Suprapubic skin (tissue), 4 donors: ENCODE measurements at regions not wholly inside any gene's neighbourhood (a gene's known extent, or its start where the extent isn't known, plus 50 kb on each side); places are given as distances from the start of the nearest gene placed in this dataset.

Experiments
- DNase-seq, 2 donors: peaks; one replicate each; pipeline ENCODE4 v3.0.0-alpha.2; 2019; ENCODE audit warnings: low spot score in 2 of 2
- H3K27ac ChIP-seq: fragments of 200-600 bp; sonication (generic); one replicate; pipeline ENCODE4 v1.5.1; 2019
- H3K27me3 ChIP-seq: fragments of 200-600 bp; sonication (generic); one replicate; pipeline ENCODE4 v1.5.1; 2019
- H3K36me3 ChIP-seq: fragments of 200-600 bp; sonication (generic); one replicate; pipeline ENCODE4 v1.5.1; 2019
- H3K4me1 ChIP-seq: fragments of 200-600 bp; sonication (generic); one replicate; pipeline ENCODE4 v1.5.1; 2019
- H3K4me3 ChIP-seq: fragments of 200-600 bp; sonication (generic); one replicate; pipeline ENCODE4 v1.5.1; 2019; ENCODE audit warnings: mild to moderate bottlenecking
- H3K9me3 ChIP-seq: fragments of 200-600 bp; sonication (generic); one replicate; pipeline ENCODE4 v1.5.1; 2019
- EP300 ChIP-seq: sonication (generic); formaldehyde crosslinking; IDR thresholded peaks from one replicate; pipeline ENCODE4 v1.6.1; 2017; ENCODE audit warnings: antibody characterized with exemption
- POLR2A ChIP-seq, 2 donors: fragments of 450-650 bp; IDR thresholded peaks; one replicate each; pipeline ENCODE4 v1.6.1; 2017; ENCODE audit warnings: antibody characterized with exemption in 2 of 2, mild to moderate bottlenecking in 2 of 2, moderate library complexity in 2 of 2
- POLR2AphosphoS5 ChIP-seq, 3 donors: sonication (generic); formaldehyde crosslinking; IDR thresholded peaks; one replicate each; pipeline ENCODE4 v1.6.1; 2017; ENCODE audit warnings: antibody characterized with exemption in 3 of 3
- WGBS: methylation state at CpG from one replicate; pipeline ENCODE4 v1.1.5; 2018; 5-methylcytosine and 5-hydroxymethylcytosine counted together
- TF ChIP-seq, protein P1 (sequence below), 2 donors: fragments of 200-600 bp in 1 of 2; fragments of 450-650 bp in 1 of 2; sonication (generic) in 1 of 2; IDR thresholded peaks; one replicate each; pipeline ENCODE4 v1.5.1; 2016 to 2019; ENCODE audit warnings: antibody characterized with exemption in 2 of 2, mild to moderate bottlenecking in 1 of 2, moderate library complexity in 1 of 2

DNA sequence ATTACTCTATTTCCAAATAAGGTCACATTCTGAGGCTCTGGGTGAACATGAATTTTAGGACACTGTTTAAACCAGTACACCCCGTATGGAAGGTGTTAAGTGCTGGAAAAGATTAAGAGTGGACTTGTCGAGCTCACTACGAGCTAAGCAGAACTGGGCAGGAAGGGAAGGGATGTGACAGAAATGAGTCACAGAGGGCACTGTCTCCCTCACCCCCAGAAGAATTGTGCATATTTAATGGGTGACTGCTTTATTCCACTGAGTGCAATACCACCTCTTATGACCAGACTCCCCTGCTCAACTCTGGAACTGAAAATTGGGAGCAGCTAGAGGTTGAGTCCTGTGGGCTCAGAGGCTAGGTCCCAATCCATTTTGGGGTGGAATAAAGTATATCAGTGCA, 187.4 kb upstream of the RPS6KA3 start:
- H3K27me3 ChIP-seq = no peaks in the 10 kb centered on the region
- no peaks in the 10 kb centered on the region for H3K9me3 ChIP-seq
- no peak overlapping the region for H3K27ac ChIP-seq
- no peak for DNase-seq
- WGBS = 67% methylated on average over 3 of the region's 3 CpGs
- H3K4me1 ChIP-seq = no peaks in the 10 kb centered on the region
- H3K36me3 ChIP-seq = no peaks in the 10 kb centered on the region
- H3K4me3 ChIP-seq = no peak overlapping the region
- no peak for TF ChIP-seq EP300
- TF ChIP-seq POLR2AphosphoS5 (IDR thresholded peaks at IDR 0.05) = no peak
- TF ChIP-seq, protein P1, sequence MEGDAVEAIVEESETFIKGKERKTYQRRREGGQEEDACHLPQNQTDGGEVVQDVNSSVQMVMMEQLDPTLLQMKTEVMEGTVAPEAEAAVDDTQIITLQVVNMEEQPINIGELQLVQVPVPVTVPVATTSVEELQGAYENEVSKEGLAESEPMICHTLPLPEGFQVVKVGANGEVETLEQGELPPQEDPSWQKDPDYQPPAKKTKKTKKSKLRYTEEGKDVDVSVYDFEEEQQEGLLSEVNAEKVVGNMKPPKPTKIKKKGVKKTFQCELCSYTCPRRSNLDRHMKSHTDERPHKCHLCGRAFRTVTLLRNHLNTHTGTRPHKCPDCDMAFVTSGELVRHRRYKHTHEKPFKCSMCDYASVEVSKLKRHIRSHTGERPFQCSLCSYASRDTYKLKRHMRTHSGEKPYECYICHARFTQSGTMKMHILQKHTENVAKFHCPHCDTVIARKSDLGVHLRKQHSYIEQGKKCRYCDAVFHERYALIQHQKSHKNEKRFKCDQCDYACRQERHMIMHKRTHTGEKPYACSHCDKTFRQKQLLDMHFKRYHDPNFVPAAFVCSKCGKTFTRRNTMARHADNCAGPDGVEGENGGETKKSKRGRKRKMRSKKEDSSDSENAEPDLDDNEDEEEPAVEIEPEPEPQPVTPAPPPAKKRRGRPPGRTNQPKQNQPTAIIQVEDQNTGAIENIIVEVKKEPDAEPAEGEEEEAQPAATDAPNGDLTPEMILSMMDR (IDR thresholded peaks at IDR 0.05) = no peak
- TF ChIP-seq POLR2A (IDR thresholded peaks at IDR 0.05) = no peak

DNA sequence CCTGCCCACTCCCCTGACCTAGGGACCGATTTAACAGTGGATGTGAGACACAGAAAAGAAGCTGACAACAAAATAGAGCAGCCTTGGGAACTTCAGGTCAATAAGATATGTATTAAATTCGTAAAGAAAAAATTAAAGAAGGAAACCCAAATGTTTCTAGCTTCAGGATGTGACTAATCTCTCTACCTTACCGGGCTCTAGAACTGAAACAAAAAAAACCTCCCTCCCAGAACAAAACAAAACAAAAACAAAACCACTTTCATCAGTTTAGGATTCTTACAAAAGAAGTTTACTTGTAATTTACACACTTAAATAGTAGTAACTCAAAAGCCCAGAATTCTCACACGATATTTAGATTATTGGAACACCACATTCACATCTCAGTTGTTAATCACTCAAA, 185.8 kb upstream of the RPS6KA3 start:
- no peaks in the 10 kb centered on the region for H3K36me3 ChIP-seq
- no peaks in the 10 kb centered on the region for H3K27me3 ChIP-seq
- no peaks in the 10 kb centered on the region for H3K9me3 ChIP-seq
- TF ChIP-seq POLR2AphosphoS5 (IDR thresholded peaks at IDR 0.05) (no peak), POLR2A (IDR thresholded peaks at IDR 0.05) (no peak), EP300 (no peak)
- TF ChIP-seq, protein P1 (IDR thresholded peaks at IDR 0.05) = no peak
- H3K4me3 ChIP-seq = no peak overlapping the region
- 56% methylated on average over 4 of the region's 4 CpGs for WGBS
- no peaks in the 10 kb centered on the region for H3K4me1 ChIP-seq
- no peak overlapping the region for H3K27ac ChIP-seq
- no peak for DNase-seq

DNA sequence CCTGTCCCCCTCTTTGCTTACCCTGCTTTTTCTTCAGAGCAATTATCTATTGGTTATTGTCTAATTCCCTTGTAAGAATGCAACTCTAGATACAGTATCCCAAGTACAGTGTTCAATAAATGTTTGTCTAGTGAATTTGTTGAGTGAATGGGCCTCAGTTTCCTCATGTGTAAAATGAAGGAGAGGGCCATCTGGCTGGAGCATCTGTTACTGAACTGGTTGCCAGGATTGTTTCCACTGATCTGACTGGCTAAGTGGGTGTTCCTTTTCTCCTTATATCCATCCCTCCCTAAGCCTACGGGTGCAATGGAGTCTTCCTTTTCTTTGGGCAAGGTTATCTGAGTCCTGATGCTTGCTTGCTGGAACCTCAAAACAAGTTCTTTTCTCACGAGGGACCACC, 185.2 kb upstream of the RPS6KA3 start:
- TF ChIP-seq EP300 (no peak), POLR2A (IDR thresholded peaks at IDR 0.05) (no peak), POLR2AphosphoS5 (IDR thresholded peaks at IDR 0.05) (no peak)
- TF ChIP-seq, protein P1 (IDR thresholded peaks at IDR 0.05) = no peak
- H3K27ac ChIP-seq = no peak overlapping the region
- DNase-seq = no peak
- no peak overlapping the region for H3K4me3 ChIP-seq
- WGBS = 78% methylated on average over 2 of the region's 2 CpGs
- no peaks in the 10 kb centered on the region for H3K36me3 ChIP-seq
- H3K27me3 ChIP-seq = no peaks in the 10 kb centered on the region
- H3K9me3 ChIP-seq = no peaks in the 10 kb centered on the region
- H3K4me1 ChIP-seq = no peaks in the 10 kb centered on the region

DNA sequence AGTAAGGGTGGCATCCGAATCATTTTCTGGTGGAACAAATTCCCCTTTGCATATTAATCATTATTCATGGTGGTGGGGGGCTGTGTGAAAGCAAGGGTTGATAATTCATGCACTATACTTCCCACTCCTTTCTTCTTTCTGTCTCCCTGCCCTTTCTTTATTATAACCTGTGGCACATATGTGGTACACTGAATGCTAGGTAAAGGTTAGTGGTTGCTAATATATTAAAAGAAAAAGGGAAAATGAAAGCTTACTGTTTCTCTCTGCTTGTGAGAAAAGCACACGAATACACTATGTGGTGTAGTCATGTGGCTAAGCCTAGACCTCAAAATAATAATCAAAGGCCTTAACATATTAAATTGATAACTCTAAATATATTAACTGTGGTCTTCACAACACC, 178.4 kb upstream of the RPS6KA3 start:
- TF ChIP-seq, protein P1 (IDR thresholded peaks at IDR 0.05) = no peak
- no peak for TF ChIP-seq POLR2AphosphoS5 (IDR thresholded peaks at IDR 0.05)
- TF ChIP-seq EP300 = no peak
- no peak for TF ChIP-seq POLR2A (IDR thresholded peaks at IDR 0.05)
- H3K4me3 ChIP-seq = no peak overlapping the region
- no peaks in the 10 kb centered on the region for H3K36me3 ChIP-seq
- no peaks in the 10 kb centered on the region for H3K27me3 ChIP-seq
- H3K27ac ChIP-seq = no peak overlapping the region
- no peak for DNase-seq
- H3K4me1 ChIP-seq = no peaks in the 10 kb centered on the region
- 67% methylated on average over 2 of the region's 2 CpGs for WGBS
- H3K9me3 ChIP-seq = no peaks in the 10 kb centered on the region

DNA sequence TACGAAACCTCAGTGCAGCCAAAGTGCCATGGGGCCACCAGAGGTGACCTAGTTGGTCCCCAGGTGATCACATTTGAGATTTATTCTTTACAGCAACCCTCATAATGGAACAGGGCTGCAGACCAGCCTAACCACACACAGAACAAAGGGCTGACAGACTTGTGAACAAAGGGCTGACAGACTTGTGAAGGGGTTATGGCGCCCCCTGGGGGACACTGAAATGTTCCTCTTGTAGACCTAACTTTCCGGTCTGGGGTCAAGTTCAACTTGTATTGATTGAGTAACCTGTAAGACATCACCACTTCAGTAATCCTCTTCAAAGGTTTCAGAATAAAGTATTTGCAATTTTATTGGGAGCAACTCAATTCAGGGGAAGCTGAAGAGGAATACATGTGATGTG, 175.9 kb upstream of the RPS6KA3 start:
- H3K36me3 ChIP-seq = no peaks in the 10 kb centered on the region
- peak; percentile 87 to 89 for DNase-seq
- H3K27me3 ChIP-seq = no peaks in the 10 kb centered on the region
- H3K27ac ChIP-seq = no peak overlapping the region
- TF ChIP-seq, protein P1 (IDR thresholded peaks at IDR 0.05) = peak; percentile 28 to 41
- no peak for TF ChIP-seq EP300
- H3K4me1 ChIP-seq = no peaks in the 10 kb centered on the region
- no peak overlapping the region for H3K4me3 ChIP-seq
- WGBS = 25% methylated on average over 3 of the region's 3 CpGs
- H3K9me3 ChIP-seq = no peaks in the 10 kb centered on the region
